K562 (cell line): ENCODE measurements at regions not wholly inside any gene's neighbourhood (a gene's known extent, or its start where the extent isn't known, plus 50 kb on each side); places are given as distances from the start of the nearest gene placed in this dataset.
A peak's percentile ranks its signal among the peaks of the same experiment; 100 is the strongest.

Experiments used
- ATAC-seq: fragments of 200-7000 bp; cut with Tn5 transposase; 3 replicates; pipeline ENCODE4 v1.9.1; 2020; ENCODE audit warnings: moderate library complexity
- BruUV-seq: library from RNA; stranded (reverse); fragments of 400-500 nt; replicated peaks from 2 replicates; lab custom pipeline; 2021; lab: Mats Ljungman, UMichigan
- CTCF ChIA-PET: fragments of 300-600 bp; formaldehyde crosslinking; extraction: SDS; loops from one replicate; lab custom pipeline; 2021; ENCODE audit warnings: low intra/inter-chr PET ratio; lab: Yijun Ruan, JAX
- POLR2A ChIA-PET: fragments of 300-600, 350-650 bp; sonication (Branson Sonifier 250); formaldehyde crosslinking; extraction: SDS; loops from one replicate; lab custom pipeline; 2021; ENCODE audit warnings: antibody characterized with exemption, inconsistent platforms; lab: Yijun Ruan, JAX
- DNase-seq, 4 experiments: peaks; one replicate each; pipeline versions ENCODE4 v3.0.0 to v3.0.0-alpha.2; 2011 to 2018; ENCODE audit warnings: low spot score in 3 of 4, mixed read lengths in 3 of 4; ENCODE audit errors: extremely low read depth in 1 of 4
- FAIRE-seq: peaks from 2 replicates; lab custom pipeline; 2011; peaks lifted over from hg19 to GRCh38; lab: Jason Lieb, UNC
- H2AFZ ChIP-seq: 2 replicates; pipeline ENCODE4 v1.6.0; 2011; ENCODE audit warnings: low read depth, low read length, control low read depth, inconsistent platforms
- H3K27ac ChIP-seq: fragments of 200-600 bp; 3 replicates; pipeline ENCODE4 v1.8.0; 2011; ENCODE audit warnings: low read depth, mild to moderate bottlenecking, control low read depth, inconsistent platforms, low read length, moderate library complexity, mixed read lengths; ENCODE audit errors: extremely low read depth
- H3K27me3 ChIP-seq, 2 experiments: fragments of 300-600 bp in 1 of 2; 2 replicates in 1 of 2; 3 replicates in 1 of 2; pipeline versions ENCODE4 v1.6.0 to v1.8.0; 2011; ENCODE audit warnings: inconsistent platforms in 2 of 2, low read length in 2 of 2, mild to moderate bottlenecking in 1 of 2, mixed read lengths in 1 of 2, moderate library complexity in 1 of 2; ENCODE audit not compliant: control insufficient read depth in 2 of 2, insufficient read depth in 2 of 2
- H3K36me3 ChIP-seq: fragments of 300-600 bp; 3 replicates; pipeline ENCODE4 v1.8.0; 2011; ENCODE audit warnings: mild to moderate bottlenecking, low read length, inconsistent platforms; ENCODE audit not compliant: control insufficient read depth, insufficient read depth
- H3K4me1 ChIP-seq, 2 experiments: fragments of 200-600 bp in 1 of 2; replicated peaks in 1 of 2; 2 replicates in 1 of 2; 3 replicates in 1 of 2; pipeline versions ENCODE4 v1.5.1 to v1.8.0; 2011; ENCODE audit warnings: inconsistent platforms in 2 of 2, low read length in 2 of 2, mild to moderate bottlenecking in 1 of 2, mixed read lengths in 1 of 2, moderate library complexity in 1 of 2; ENCODE audit not compliant: control insufficient read depth in 2 of 2, insufficient read depth in 2 of 2
- H3K4me2 ChIP-seq: 2 replicates; pipeline ENCODE4 v1.6.1; 2011; ENCODE audit warnings: low read length, control low read depth, inconsistent platforms, mixed read lengths; ENCODE audit not compliant: insufficient read depth
- H3K4me3 ChIP-seq: fragments of 200-600 bp; sonication (generic), shearing (Covaris generic); 2 replicates; pipeline ENCODE4 v1.5.1; 2016; ENCODE audit warnings: control low read depth, inconsistent platforms
- H3K79me2 ChIP-seq: fragments of 200-600 bp; 3 replicates; pipeline ENCODE4 v1.8.0; 2011; ENCODE audit warnings: low read length, inconsistent platforms; ENCODE audit not compliant: control insufficient read depth, insufficient read depth
- H3K9ac ChIP-seq, 2 experiments: 2 replicates each; pipeline versions ENCODE4 v1.6.0 to v1.6.1; 2011; ENCODE audit warnings: low read depth in 2 of 2, low read length in 2 of 2, control low read depth in 1 of 2, inconsistent platforms in 1 of 2, mild to moderate bottlenecking in 1 of 2, mixed read lengths in 1 of 2; ENCODE audit not compliant: insufficient read depth in 1 of 2
- H3K9me1 ChIP-seq: one replicate; pipeline ENCODE4 v1.6.0; 2011; ENCODE audit warnings: inconsistent platforms, mild to moderate bottlenecking, low read length, moderate library complexity; ENCODE audit not compliant: control insufficient read depth, insufficient read depth
- H3K9me3 ChIP-seq: replicated peaks from 2 replicates; pipeline ENCODE4 v1.5.1; 2011; ENCODE audit warnings: low read depth, low read length, inconsistent platforms; ENCODE audit not compliant: control insufficient read depth, insufficient read depth
- H4K20me1 ChIP-seq: replicated peaks from 2 replicates; pipeline ENCODE4 v1.6.1; 2011; ENCODE audit warnings: low read length, inconsistent platforms, mixed read lengths; ENCODE audit not compliant: control insufficient read depth, insufficient read depth
- LEF1 ChIP-seq: fragments of 450-650 bp; IDR thresholded peaks from 2 replicates; pipeline ENCODE4 v1.6.1; 2016; ENCODE audit warnings: mild to moderate bottlenecking
- NR1H2 ChIP-seq: sonication (generic); formaldehyde crosslinking; IDR thresholded peaks from 2 replicates; pipeline ENCODE4 v1.4.0; 2020; ENCODE audit warnings: mild to moderate bottlenecking, missing genetic modification reagents
- RFX1 ChIP-seq: fragments of 450-650 bp; IDR thresholded peaks from 2 replicates; pipeline ENCODE4 v1.6.1; 2016; ENCODE audit warnings: mild to moderate bottlenecking, moderate library complexity
- WGBS: fragments of 100-300 bp; shearing (Covaris generic); methylation state at CpG from one replicate; pipeline ENCODE4 v1.1.6; 2016; ENCODE audit warnings: low coverage, mixed read lengths; ENCODE audit not compliant: insufficient coverage; ENCODE audit errors: missing lambda C conversion rate; 5-methylcytosine and 5-hydroxymethylcytosine counted together
- in situ Hi-C: fragments of 300-500 bp; cut with MboI; formaldehyde crosslinking; loops from 4 replicates; pipeline ENCODE4 v1.15.0; 2018; ENCODE audit warnings: inconsistent platforms, mixed read lengths
- intact Hi-C: fragments of 100-400 bp; cut with micrococcal nuclease; formaldehyde crosslinking; loops from 2 replicates; pipeline ENCODE4 v1.14.2; 2022
- TF ChIP-seq, protein P1 (sequence below): fragments of 250-450 bp; sonication (Bioruptor Pico); IDR thresholded peaks from 2 replicates; pipeline ENCODE4 v1.8.0; 2021; ENCODE audit warnings: borderline replicate concordance, mild to moderate bottlenecking, moderate library complexity; ENCODE audit not compliant: poor library complexity, severe bottlenecking

DNA sequence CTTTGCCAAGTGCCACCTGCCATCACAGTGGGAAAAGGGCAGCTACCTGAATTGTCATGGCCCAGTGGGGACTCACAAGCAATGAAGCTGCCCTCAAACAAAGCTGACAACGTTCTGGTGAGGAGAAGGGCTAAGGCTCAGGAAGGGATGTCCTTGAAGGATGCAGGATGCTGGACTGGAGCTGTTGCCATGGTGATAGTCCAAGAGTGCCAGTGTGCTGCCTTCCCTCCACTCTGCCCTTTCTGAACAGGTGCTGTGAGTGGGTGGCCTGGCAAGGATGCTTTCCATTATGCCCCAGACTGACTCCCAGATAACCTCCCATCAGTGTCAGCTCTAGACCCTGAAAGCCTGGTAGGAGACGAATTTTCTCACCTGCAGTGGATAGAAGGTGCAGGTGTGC lies 137.8 kb upstream of the GYPC start:
- H2AFZ ChIP-seq = no peak overlapping the region
- ATAC-seq = no peak
- no peak overlapping the region for H3K9ac ChIP-seq
- TF ChIP-seq RFX1 (peak; percentile 50; the same call in 1 of the 2 replicates), LEF1 (no peak), NR1H2 (CRISPR knock-in tag) (no peak)
- TF ChIP-seq, protein P1, sequence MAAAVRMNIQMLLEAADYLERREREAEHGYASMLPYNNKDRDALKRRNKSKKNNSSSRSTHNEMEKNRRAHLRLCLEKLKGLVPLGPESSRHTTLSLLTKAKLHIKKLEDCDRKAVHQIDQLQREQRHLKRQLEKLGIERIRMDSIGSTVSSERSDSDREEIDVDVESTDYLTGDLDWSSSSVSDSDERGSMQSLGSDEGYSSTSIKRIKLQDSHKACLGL (CRISPR knock-in tag) = no peak
- TF ChIP-seq, all 486 proteins: peak for 1
- FAIRE-seq (no peak), DNase-seq (no peak)
- WGBS = 0% methylated on average over 2 of the region's 2 CpGs
- H3K4me1 ChIP-seq = no peaks in the 10 kb centered on the region
- POLR2A ChIA-PET = interaction anchor here (0.6 to 1.7 kb wide), 3 partner anchors 10 to 162 kb away, joined by 3 to 4 read pairs (median 3); no protein-coding TSS in a partner anchor
- BruUV-seq = no TSS peak
- in situ Hi-C loops = no loop called here
- H3K79me2 ChIP-seq = no peaks in the 10 kb centered on the region
- no peaks in the 10 kb centered on the region for H3K9me3 ChIP-seq
- H3K36me3 ChIP-seq = no peaks in the 10 kb centered on the region
- H3K27me3 ChIP-seq = no peaks in the 10 kb centered on the region
- H3K4me3 ChIP-seq = no peak overlapping the region
- H3K4me2 ChIP-seq = no peak overlapping the region
- H3K27ac ChIP-seq = no peak overlapping the region
- no peaks in the 10 kb centered on the region for H4K20me1 ChIP-seq
- no peaks in the 10 kb centered on the region for H3K9me1 ChIP-seq
- intact Hi-C loops = no loop called here
- CTCF ChIA-PET = no interaction called here
